Prostate gland (tissue), 2 donors: ENCODE measurements at regions not wholly inside any gene's neighbourhood (a gene's known extent, or its start where the extent isn't known, plus 50 kb on each side); places are given as distances from the start of the nearest gene placed in this dataset.

Experiments used
- DNase-seq: peaks from one replicate; pipeline ENCODE4 v3.0.0-alpha.2; 2019; ENCODE audit warnings: low spot score
- H3K27ac ChIP-seq, 2 donors: fragments of 200-600 bp; sonication (generic); 2 replicates each; pipeline ENCODE4 v1.5.1; 2017 to 2019
- H3K27me3 ChIP-seq: fragments of 200-600 bp; sonication (generic); replicated peaks from 2 replicates; pipeline ENCODE4 v1.5.1; 2019; ENCODE audit not compliant: insufficient read depth
- H3K36me3 ChIP-seq, 2 donors: fragments of 200-600 bp; sonication (generic); 1 replicate in 1 of 2; 2 replicates in 1 of 2; pipeline versions ENCODE4 v1.5.1 to v1.8.1; 2017 to 2019
- H3K4me1 ChIP-seq: fragments of 200-600 bp; sonication (generic); replicated peaks from 2 replicates; pipeline ENCODE4 v1.5.1; 2019
- H3K4me3 ChIP-seq, 2 donors: fragments of 200-600 bp; sonication (generic); 2 replicates each; pipeline ENCODE4 v1.5.1; 2017 to 2019
- H3K9me3 ChIP-seq: fragments of 200-600 bp; sonication (generic); 2 replicates; pipeline ENCODE4 v1.5.1; 2017
- CTCF ChIP-seq, 4 experiments: fragments of 200-600 bp in 2 of 4; fragments of 450-650 bp in 2 of 4; sonication (generic) in 2 of 4; IDR thresholded peaks; 1 replicate in 3 of 4; 2 replicates in 1 of 4; pipeline ENCODE4 v1.5.1; 2016 to 2019; ENCODE audit warnings: antibody characterized with exemption in 4 of 4, mild to moderate bottlenecking in 2 of 4, moderate library complexity in 2 of 4
- POLR2A ChIP-seq: fragments of 450-650 bp; IDR thresholded peaks from one replicate; pipeline ENCODE4 v1.6.1; 2016; ENCODE audit warnings: antibody characterized with exemption, mild to moderate bottlenecking
- POLR2AphosphoS5 ChIP-seq: sonication (generic); formaldehyde crosslinking; IDR thresholded peaks from one replicate; pipeline ENCODE4 v1.6.1; 2017; ENCODE audit warnings: antibody characterized with exemption
- WGBS: methylation state at CpG from one replicate; pipeline ENCODE4 v1.1.5; 2018; 5-methylcytosine and 5-hydroxymethylcytosine counted together
- intact Hi-C: fragments of 100-400 bp; cut with DNase I; formaldehyde crosslinking; loops from one replicate; pipeline ENCODE4 v1.14.2; 2022

GRCh38 chr6:11381801-11382513, 149.5 kb upstream of the NEDD9 start:
- H3K9me3 ChIP-seq, result no peaks in the 10 kb centered on the region
- H3K36me3 ChIP-seq, result no peaks in the 10 kb centered on the region
- no peaks in the 10 kb centered on the region for H3K4me1 ChIP-seq
- DNase-seq, result no peak
- no peak overlapping the region for H3K4me3 ChIP-seq
- WGBS, result 77% methylated on average over 13 of the region's 13 CpGs
- no peak overlapping the region for H3K27ac ChIP-seq
- no peak for TF ChIP-seq CTCF (IDR thresholded peaks at IDR 0.05)
- intact Hi-C loops, result no loop called here
- no peaks in the 10 kb centered on the region for H3K27me3 ChIP-seq

GRCh38 chr6:11380969-11381744, 148.7 kb upstream of the NEDD9 start:
- DNase-seq, result no peak
- 92% methylated on average over 12 of the region's 12 CpGs for WGBS
- TF ChIP-seq POLR2AphosphoS5 (no peak), CTCF (IDR thresholded peaks at IDR 0.05) (no peak), POLR2A (no peak)
- no peak overlapping the region for H3K4me3 ChIP-seq
- no peaks in the 10 kb centered on the region for H3K9me3 ChIP-seq
- H3K27ac ChIP-seq, result no peak overlapping the region
- no peaks in the 10 kb centered on the region for H3K36me3 ChIP-seq
- intact Hi-C loops, result no loop called here
- no peaks in the 10 kb centered on the region for H3K4me1 ChIP-seq
- no peaks in the 10 kb centered on the region for H3K27me3 ChIP-seq

GRCh38 chr6:11380549-11380948, 148.1 kb upstream of the NEDD9 start:
- TF ChIP-seq POLR2AphosphoS5 (no peak), POLR2A (no peak), CTCF (IDR thresholded peaks at IDR 0.05) (no peak)
- no peaks in the 10 kb centered on the region for H3K4me1 ChIP-seq
- 78% methylated on average over 7 of the region's 7 CpGs for WGBS
- H3K9me3 ChIP-seq, result no peaks in the 10 kb centered on the region
- intact Hi-C loops, result no loop called here
- H3K36me3 ChIP-seq, result no peaks in the 10 kb centered on the region
- no peaks in the 10 kb centered on the region for H3K27me3 ChIP-seq
- no peak overlapping the region for H3K4me3 ChIP-seq
- no peak for DNase-seq
- H3K27ac ChIP-seq, result no peak overlapping the region

- intact Hi-C loops, result no loop called here
- no peak overlapping the region for H3K27ac ChIP-seq
- 97% methylated on average over 4 of the region's 4 CpGs for WGBS
These were observed 147.3 kb upstream of the NEDD9 start for GRCh38 chr6:11379805-11380204.

More at GRCh38 chr6:11379805-11380204, 147.3 kb upstream of the NEDD9 start:
- Histone ChIP-seq H3K27me3 (no peaks in the 10 kb centered on the region), H3K36me3 (no peaks in the 10 kb centered on the region), H3K4me1 (no peaks in the 10 kb centered on the region), H3K4me3 (no peak overlapping the region), H3K9me3 (no peaks in the 10 kb centered on the region)
- TF ChIP-seq POLR2AphosphoS5 (no peak), POLR2A (no peak), CTCF (IDR thresholded peaks at IDR 0.05) (no peak)
- no peak for DNase-seq
